NCI-H2029 treated with DMSO at 0.1 percent for 48 hours (cell line): ENCODE measurements at regions not wholly inside any gene's neighbourhood (a gene's known extent, or its start where the extent isn't known, plus 50 kb on each side); places are given as distances from the start of the nearest gene placed in this dataset.

ENCODE experiments used
- DNase-seq: peaks from one replicate; lab custom pipeline; 2025; lab: John Stamatoyannopoulos, UW

DNA sequence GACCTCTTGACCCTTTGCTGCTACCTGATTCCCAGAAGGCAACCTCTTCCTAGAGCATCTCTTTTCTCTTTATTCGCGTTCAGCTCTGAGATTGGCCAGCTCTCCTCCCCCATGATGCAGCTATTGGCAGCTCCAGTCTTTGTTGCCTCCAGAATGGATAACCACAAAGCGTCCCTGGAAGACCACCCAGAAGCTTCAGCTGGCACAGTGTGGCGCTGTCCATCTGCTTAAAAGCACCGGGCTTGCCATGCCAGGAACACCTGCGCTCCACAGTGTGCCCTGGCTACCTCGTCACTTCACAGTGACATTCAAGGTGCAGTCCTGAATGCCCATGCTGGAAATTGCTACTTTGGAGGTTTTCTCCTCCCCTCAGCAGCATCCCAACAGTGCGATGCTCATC, 353.9 kb downstream of the LMO4 start:
- DNase-seq = no peak

DNA sequence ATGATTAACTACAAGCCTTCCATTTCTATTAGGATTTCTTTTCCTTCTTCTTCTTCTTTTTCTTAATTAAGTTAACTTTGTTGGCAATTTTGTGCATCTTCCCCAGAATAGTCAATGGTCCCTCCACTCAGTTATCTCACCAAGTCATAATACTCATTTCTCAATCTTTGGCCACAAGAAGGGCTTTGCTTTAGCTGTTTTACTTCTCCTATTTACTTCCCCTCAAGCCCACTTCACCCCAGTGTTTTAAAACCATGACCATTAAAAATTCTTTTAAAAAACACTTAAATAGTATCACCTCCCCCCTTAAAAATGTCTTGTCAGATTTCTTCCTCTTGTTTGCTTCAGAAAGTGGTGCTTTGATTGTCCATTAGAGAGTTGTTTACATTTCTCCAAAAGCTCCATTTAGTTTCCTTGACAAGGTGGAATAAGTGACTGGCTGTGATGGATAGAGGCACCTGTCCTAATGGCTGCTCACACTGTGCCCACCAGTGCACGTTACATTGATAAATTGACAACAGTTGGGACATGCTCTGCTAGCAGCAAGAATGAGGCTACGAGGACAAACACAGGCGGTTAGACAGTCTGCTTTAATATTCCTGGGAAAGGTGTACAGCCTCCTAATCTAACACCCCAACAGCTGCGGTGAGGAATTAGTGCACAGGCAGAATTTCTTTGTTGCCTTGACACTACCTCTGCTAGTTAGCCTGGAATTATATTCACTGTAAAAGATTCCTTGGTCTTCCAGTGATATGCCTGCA, 354.7 kb downstream of the LMO4 start:
- peak; percentile 27 for DNase-seq

DNA sequence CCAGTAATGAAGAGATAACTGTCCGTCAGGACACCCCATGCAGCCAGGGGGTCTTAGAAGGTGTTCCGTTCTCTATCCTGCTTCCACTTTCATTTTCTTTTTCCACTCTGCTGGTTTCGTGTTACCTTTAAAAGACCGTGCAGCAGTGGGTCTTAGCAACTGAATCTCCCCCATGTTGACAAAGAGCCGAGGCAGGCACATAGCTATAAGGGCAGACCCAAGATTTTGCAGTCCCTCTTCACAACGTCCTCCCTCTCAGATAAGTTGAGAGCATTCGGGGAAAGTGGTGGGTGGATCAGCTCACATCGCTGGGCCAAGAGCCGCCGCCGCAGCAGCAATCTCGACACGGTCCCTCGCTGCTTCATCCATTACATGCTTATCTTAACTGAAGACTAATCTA, 355.5 kb downstream of the LMO4 start:
- peak; percentile 63 for DNase-seq

DNA sequence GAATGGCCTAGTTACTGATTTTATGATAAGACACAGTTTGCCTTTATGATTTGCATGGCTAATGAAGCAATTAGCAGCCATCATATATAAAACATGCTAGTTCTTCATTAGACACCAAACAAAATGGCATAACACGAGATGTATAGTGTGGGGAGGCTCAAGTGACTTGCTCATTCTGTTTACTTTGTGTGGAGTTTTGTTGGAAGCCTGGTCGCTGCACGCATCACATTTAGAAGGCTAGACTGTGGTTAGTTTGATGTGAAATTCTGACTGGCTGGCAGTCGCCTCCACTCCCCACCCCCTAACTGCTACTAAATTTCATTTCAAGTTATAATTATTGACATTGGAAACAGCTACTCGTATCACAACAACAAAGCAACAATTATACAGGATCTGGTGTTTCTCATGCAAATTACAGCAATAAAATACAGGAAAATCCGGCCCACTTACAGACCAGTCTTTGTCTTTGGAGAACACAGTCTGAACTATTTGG, 356.1 kb downstream of the LMO4 start:
- peak; percentile 32 for DNase-seq

DNA sequence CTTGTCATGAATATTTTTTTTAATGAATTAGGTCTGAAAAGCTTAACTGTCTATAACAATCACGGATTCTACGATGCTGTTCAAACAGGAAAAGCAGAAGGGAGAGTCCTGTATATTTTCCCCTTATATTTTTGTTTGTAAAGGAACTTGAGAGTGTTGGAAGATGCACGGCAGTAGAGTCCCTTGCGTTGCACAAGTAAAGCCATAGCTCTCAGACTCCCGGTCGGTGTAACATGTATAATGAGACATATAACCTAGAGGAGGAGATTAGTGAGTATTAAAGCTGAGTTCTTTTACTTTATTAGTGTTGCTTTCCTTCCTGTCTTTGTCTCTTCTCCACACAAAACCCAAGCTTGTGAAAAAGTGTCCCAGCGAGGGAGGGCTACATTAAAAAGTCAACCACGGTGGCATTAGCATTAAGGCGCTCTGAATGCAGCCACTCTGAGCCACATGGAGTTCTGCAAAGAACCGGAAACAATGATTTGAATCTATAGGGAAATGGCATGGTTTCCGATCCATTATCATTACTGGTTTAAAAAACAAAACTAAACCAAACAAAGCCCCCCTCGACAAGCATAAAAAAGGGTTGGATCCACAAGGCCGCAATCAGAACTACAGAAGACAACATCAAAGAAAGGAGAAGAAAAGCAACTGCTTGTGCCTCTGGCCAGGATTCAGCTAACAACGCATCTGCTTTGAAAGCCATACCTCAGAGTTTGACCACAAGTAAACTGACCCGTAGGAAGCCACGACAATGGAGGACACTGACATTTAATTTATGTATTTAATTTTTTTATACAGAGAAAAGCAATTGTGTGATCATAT, 356.8 kb downstream of the LMO4 start:
- DNase-seq = no peak

DNA sequence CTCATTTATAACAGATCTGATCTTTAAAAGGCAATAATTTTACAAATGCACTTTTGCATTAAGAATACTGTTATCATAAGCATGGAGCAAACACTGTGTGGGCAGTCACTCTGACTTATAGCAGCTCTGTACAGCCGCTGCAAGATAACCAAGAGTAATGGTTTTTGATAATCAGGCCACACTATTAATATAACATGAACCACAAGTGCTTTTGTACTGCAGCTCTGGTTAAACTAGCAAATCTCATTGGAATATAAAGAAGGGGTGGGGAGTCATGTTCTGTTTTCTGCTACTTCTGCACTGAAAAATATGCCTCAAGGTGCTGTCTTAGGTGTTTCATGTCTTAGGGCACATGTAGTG, 357.4 kb downstream of the LMO4 start:
- no peak for DNase-seq

DNA sequence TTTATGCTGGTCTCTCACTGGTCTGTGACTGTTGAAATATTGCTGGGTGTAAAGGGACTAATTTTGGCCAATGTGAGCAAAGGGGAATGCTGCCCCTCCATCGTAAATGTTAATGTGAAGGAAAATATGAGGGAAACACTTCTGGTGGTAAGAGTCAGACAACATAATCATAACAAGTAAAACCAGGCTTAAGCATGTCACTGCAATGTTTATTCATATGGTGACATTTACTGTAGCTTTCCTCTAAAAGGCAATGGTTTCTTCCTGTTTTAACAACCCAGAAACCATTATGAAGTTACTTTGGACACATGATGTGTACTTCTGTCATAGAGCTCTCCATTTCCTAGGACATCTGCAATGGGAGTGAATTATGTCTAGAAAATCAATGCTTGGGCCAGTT, 358.0 kb downstream of the LMO4 start:
- no peak for DNase-seq

DNA sequence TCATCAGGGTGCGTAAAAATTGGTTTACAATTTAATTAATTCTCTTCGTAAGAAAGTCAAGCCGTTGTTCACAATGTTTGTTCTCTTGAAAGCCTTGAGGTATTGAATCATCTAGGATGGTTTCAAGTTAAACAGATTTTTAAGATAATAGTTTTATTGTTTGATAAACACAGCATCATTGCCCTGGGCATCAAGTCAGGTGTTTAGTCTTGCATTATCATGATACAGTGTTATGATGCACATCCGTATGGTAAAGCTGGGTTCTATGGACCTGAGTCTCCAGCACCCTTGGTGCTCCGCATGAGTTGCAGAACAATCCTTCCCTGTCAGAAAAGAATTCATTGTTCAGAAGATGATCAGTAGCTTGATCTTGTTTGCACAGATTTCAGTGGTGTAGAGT, 359.5 kb downstream of the LMO4 start:
- no peak for DNase-seq

DNA sequence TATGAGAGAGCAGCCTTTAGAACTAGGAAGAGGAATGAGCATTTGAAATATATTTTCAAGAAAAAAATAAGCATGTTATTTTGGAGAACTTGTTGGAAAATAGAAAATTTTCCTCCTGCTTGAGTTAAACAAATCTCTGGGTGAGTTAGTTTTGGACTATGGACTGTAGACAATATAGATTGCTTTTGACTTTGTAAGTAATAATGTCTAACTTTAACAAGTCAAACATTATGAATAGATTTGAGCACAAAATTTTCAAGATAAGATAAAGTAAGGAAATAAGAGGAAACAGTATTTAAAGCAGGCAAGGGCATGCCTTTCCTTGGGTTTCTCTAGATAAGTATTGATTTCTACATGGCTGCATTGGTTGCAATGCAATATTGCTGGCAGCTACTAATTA, 360.8 kb downstream of the LMO4 start:
- DNase-seq = no peak

DNA sequence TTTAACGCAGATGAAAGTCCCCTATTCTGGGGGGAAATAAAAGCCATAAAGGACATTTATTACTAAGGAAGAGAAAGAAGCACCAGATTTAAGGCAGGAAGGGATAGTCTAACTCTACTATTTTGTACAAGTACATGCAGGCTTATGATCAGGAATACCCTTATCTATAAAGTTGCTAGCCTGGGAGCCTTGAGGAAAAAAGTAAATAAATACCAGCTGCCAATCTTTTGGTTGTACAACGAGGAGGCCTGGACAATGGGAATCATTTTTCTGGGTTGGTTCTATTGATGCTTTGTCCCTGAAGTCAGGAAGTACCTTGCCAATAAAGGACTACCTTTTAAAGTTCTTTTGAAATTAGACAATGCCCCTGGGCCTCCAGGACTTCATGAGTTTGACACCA, 367.8 kb downstream of the LMO4 start:
- DNase-seq = no peak

DNA sequence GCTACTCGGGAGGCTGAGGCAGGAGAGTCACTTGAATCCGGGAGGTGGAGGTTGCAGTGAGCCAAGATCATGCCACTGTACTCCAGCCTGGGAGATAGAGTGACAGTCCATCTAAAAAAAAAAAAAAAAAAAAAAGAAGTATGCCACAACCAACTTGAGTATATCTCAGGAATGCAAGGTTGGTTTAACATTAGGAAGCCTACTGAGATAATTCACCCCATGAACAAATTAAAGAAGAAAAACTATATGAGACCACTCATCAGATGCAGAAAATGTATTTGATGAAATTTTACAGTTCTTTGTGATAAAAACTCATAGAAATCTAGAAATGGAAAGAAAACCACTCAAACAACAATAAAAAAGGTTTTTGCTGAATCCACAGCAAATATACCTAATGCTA, 373.8 kb downstream of the LMO4 start:
- DNase-seq = no peak

DNA sequence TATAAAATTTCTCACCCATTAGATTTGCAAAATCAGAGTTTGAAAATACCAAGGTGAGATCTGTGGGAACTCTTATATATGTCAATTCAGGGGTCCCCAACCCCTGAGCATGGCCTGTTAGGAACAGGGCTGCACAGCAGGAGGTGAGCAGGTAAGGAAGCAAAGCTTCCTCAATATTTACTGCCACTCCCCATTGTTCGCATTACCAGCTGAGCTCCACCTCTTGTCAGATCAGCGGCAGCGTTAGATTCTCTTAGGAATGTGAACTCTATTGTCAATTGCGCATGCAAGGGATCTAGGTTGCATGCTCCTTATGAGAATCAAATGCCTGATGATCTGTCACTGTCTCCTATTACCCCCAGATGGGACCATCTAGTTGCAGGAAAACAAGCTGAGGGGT, 376.6 kb downstream of the LMO4 start:
- DNase-seq = no peak

DNA sequence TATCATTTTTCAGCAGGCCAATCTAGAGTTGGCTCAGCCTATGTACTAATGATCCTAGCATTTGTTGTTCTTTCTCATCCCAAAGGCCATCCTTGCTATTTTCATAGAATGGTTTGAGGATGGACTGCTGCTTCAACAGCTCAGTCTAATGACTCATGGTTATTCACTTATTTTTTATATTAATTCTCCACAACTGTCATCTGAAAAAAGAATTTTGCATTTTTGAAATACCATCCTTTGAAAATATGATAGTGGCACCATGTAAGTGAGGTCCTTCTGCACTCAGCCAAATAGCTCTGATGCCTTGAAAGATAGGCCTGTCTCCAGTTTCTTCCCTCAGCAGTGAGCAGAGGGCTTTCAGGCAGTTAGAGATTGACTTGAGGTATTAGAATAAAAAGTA, 377.5 kb downstream of the LMO4 start:
- DNase-seq = no peak

DNA sequence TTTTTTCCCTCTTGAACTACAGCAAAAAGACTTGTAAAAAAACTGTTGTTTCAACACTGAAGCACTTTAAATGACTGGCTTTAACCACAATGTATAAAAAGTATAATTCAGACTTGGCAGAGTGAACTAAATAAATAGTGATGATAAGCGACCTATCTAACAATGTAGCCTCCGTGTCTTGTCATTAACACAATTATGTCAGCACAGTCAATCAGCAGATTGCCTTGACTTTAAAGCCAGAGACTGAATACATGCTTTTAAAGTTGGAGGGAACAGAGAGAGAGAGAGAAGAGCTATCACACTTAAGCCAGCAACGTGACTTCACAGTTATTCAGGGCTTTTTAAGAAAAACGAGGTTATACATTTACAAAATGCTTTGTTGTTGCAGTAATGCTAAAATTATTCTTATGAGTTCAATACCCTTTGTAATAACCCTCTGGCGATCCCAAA, 378.1 kb downstream of the LMO4 start:
- DNase-seq = no peak

DNA sequence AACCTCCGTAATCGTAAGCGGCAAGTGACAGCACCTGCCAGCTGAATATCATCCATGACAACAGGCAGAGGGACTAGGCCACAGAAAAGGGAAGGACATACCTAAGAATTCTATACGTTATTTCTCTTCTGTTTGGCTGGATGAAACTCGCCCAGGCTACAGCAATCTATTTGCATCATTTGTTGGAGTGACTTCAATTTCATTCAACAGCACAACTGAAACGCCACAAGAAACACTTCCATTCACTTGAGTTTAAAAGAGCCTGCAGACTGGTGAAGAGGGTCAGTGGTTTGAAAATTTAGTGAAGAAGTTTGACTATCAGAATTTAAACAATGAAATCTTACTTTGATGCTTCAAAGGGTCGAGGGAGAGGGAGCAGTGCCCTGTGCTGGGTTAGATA, 378.7 kb downstream of the LMO4 start:
- DNase-seq = no peak

DNA sequence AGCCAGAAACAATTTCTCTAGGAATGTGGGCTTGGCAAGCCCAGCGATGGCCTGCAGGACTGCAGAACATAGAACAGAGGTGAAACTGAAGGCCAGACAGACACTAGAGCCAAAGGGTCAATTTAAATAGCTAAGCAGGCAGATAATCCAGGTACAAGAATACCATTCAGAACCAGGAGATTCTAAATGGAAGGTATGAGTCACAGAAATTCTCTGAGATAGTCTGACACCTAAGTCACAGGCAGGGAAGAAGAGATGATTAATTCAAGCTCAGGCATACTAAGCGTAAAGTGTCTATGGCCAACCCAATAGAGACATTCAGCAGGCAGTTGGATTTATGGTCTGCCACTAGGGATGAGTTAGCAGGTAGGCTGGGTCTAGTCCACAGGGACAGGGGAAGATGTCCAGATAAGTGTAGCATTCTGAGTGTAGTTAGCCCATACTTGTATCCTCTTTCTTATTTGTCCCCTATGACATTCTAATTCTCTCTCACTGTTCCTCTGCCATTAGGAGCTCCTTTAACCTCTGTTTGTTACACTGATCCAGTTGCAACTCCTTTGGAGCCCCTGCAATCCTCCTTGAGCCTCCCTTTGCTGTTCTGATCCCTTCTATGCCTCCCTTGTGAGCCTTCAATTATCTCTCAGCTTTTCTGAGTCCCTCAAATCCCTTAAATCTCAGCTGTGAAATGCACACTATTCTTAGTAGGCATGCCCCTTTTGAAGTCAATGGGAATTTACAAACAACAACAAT, 383.8 kb downstream of the LMO4 start:
- no peak for DNase-seq

DNA sequence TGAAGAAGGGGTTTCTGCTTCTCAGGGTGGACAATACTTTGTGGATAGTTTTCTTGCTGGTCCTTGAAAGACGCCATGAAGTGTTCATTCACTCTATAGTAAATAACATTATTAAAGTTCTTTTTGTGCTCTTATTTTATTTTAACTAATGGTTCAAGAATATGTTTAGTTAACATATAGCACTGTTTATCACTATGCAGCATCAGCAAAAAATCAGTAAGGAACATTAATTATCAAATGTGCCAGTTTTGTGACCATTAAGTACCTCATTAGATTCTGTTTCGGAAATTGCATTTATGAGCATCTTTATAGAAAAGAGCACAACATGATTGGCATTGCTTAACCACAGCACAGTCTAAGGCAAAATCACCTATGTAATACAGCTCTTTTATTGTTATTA, 385.6 kb downstream of the LMO4 start:
- DNase-seq = no peak

DNA sequence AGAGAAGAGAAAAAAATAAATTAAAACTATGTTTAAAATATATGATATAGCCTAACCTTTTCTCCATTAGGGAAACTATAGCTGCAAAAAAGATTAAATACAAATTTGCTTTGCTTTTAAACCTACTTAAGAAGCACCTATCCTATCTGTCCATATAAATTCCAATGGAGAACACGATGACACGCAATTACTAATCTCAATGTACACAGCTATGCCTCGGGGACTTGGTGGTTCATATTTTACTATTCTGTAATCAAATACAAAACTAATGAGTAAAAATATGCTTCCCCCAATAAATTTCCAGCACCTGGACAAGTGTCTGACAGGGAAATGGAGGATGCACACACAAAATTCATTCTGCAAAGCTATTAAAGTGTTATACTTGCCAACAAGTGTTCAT, 386.4 kb downstream of the LMO4 start:
- DNase-seq = no peak

DNA sequence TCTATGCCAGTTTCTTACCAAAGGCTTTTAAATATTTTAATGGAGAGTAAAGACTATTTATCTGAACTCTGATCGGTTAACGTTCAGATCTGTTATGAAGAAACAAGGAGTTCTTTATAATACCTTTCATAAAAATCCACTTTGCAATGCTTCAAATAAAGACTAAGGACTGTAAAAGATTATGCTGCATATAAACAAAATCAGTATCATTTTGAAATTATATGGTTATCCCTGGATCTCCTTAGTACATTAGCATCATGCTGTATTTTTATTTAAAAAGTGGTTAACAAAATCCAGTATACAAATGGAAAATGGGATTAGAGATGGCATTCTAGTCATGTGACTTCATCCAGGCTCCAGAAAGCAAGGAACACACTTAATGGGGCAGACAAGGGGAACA, 386.8 kb downstream of the LMO4 start:
- no peak for DNase-seq

DNA sequence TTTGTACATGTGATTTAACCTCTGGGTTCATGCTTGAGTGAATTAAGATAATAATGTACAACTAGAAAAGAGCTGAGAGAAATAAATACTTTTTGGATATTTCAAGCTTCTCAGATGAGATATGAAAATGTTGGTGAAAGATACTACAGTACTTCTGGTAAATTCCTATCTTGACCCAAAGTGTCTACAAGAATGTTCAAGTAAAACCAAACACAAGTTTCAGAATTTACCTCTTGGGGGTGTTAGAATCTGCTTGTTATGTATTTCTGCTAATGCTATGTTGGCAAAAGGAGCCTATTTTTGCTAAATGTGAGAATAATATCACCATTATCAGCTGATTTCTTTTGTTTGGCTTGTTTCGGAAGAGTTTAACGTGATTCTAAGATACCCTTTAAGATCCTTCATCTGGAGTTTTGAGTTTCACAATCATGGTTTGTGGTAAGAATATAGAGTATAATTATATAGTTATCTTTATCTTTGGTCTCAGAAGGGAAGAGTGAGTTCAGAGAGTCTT, 388.5 kb downstream of the LMO4 start:
- no peak for DNase-seq

DNA sequence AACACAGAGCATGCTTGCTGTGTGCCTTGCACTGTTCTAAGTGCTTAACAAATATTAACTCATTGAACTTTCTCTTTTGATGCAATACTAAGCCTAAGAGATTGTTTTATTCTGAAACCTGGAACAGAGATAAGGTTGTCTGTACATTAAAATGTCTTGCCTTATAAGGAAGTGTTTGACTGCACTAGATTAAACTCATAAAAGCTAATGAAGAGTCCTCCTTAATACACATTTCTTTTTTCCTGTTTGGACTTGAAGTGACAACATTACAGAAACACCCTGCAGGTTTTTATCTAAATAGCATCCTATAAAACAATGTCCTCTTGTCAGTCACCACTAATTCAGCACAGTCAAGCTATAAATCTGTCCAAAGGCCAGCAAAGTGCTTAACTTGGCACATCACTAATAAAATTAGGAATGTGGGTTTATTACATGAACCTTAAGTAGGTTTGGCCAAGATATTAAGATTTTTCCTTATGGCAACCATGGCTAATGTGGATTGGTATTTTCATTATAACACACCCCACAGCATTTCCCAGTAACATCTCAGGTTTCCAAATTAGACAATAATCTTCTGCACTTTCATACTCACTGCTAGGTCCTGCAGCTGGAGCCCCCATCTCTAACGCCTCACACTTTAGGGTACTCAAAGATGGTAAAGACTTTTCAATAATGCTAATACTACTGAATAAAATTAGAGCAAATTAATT, 389.7 kb downstream of the LMO4 start:
- no peak for DNase-seq

DNA sequence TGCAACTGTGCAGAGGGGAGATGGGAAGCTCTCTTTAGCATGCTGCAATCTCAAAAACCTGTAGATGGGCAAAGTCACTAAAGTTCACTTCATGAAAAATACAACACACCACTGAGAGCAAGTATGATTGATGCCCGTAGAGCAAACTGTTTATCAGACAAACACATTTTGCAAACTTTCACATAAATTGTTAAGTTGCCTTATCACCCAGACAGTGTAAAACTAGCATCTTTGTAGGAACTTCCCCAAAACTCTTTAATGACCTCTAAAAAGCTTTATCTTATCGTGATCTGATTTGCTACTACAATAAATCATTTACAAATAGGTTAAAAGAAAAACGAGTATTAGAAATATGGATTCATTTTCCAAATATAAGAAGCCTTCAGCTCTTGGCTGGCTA, 391.0 kb downstream of the LMO4 start:
- no peak for DNase-seq
